HG03575 (cell line): ENCODE measurements at regions not wholly inside any gene's neighbourhood (a gene's known extent, or its start where the extent isn't known, plus 50 kb on each side); places are given as distances from the start of the nearest gene placed in this dataset.

Experiments used
- ATAC-seq: cut with Tn5 transposase; IDR thresholded peaks from one replicate; pipeline ENCODE4 v1.9.1; 2021; ENCODE audit not compliant: unreplicated experiment, insufficient number of reproducible peaks, low FRiP score; ENCODE audit errors: extremely low read depth

DNA sequence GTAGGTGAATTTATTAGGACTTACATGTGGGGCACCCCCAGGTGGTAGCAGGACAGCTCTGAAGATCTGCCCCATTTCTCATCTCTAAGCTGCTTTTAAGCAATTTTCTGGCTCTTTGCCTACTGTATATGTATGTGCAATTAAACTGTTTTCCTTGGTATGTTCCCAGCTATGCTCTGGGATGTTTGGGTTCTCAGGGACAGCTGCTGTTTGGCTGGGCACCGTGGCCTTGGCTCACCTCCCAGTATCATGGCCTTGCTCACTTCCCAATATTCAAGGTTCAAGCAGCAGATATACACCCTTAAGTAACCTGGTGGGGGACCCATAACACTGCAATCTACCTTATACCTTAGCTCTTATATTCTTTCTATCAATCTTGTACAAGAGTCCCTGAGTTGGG lies 53.7 kb upstream of the KITLG start:
- ATAC-seq, result no peak

DNA sequence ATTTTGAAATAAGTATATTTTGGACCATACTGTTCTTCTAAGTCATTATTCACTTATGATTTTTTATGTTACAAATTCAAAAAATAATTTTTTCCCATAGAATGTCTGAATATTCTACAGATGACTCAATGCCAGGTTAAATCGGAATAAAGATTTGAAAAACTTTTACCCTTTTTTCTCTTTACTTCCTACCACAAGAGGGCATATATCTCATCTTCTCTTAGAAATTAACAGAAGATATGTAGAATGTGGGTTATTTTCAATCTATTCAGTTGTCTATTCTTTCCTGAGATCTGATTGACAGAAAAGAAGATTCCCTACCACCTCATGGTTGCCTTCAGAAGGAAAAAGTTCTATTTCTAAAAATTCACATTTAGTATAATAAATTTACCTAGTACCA lies 53.0 kb upstream of the KITLG start:
- no peak for ATAC-seq

DNA sequence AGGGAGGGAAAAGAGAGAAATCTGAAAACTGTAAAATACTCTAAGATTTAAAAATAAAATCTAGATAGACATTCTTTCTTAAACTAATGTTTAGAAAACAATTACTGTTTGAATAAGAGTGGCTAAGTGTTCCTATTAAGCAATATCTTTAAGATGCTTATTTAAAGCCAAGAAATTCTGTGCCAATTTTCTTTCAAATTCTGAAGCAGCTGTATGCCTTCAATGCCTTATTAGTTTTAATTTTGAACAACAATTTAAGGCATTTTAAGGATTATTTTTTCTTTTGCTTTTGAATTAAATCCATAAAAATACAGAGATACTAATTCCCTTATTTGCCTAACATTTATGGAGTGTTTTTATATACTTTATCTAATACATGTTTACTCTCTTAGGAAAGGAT lies 50.3 kb upstream of the KITLG start:
- ATAC-seq, result no peak
